NT2/D1 (cell line): ENCODE measurements at regions not wholly inside any gene's neighbourhood (a gene's known extent, or its start where the extent isn't known, plus 50 kb on each side); places are given as distances from the start of the nearest gene placed in this dataset.

Experiments
- DNase-seq: peaks from one replicate; pipeline ENCODE4 v3.0.0-alpha.2; 2011; ENCODE audit warnings: low read depth, low spot score
- H3K27me3 ChIP-seq: 2 replicates; pipeline ENCODE4 v1.6.0; 2011; ENCODE audit warnings: mild to moderate bottlenecking; ENCODE audit not compliant: insufficient read length, insufficient read depth
- H3K36me3 ChIP-seq: 2 replicates; pipeline ENCODE4 v1.6.1; 2011; ENCODE audit warnings: mild to moderate bottlenecking, low read length, mixed read lengths; ENCODE audit not compliant: insufficient read depth, insufficient read length
- H3K4me1 ChIP-seq: 2 replicates; pipeline ENCODE4 v1.5.1; 2011; ENCODE audit not compliant: insufficient read depth, insufficient read length
- H3K4me3 ChIP-seq: 2 replicates; pipeline ENCODE4 v1.5.1; 2011; ENCODE audit warnings: low read depth; ENCODE audit not compliant: insufficient read length
- H3K9ac ChIP-seq: 2 replicates; pipeline ENCODE4 v1.6.0; 2011; ENCODE audit warnings: low read depth; ENCODE audit not compliant: insufficient read length
- H3K9me3 ChIP-seq: 2 replicates; pipeline ENCODE4 v1.5.1; 2011; ENCODE audit warnings: mild to moderate bottlenecking, low read length; ENCODE audit not compliant: insufficient read depth
- SUZ12 ChIP-seq: IDR thresholded peaks from 2 replicates; pipeline ENCODE4 v1.6.1; 2011; ENCODE audit not compliant: insufficient read length, insufficient read depth; ENCODE audit errors: extremely low read depth
- YY1 ChIP-seq: IDR thresholded peaks from 2 replicates; pipeline ENCODE4 v1.6.1; 2011; ENCODE audit not compliant: insufficient read length, insufficient read depth
- ZNF274 ChIP-seq: IDR thresholded peaks from 2 replicates; pipeline ENCODE4 v1.6.1; 2011; ENCODE audit warnings: mild to moderate bottlenecking, low read depth, low read length

DNA sequence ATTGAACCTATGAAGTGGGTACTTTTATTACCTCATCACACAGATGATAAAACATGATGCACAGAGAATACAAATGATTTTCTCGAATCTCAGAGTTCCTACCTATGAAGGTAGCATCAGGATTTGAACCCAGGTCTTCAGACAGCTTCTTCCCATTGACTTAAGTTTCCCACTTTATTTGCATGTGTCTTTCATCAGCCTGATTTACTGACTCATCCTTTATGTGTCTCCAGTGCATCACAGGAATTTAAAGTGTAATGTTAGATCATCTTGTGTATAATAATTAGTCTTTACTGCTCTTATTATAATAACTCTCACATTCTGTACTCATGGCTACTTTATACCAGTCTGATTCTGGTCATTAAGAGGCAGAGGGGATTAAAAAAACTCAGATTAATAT, 449.4 kb upstream of the SUCLG2 start:
- TF ChIP-seq SUZ12 (no peak), YY1 (no peak), ZNF274 (no peak)
- Histone ChIP-seq H3K4me3 (no peak overlapping the region), H3K36me3 (no peaks in the 10 kb centered on the region), H3K27me3 (no peaks in the 10 kb centered on the region), H3K9ac (no peak overlapping the region), H3K9me3 (no peaks in the 10 kb centered on the region), H3K4me1 (no peaks in the 10 kb centered on the region)
- DNase-seq = no peak

DNA sequence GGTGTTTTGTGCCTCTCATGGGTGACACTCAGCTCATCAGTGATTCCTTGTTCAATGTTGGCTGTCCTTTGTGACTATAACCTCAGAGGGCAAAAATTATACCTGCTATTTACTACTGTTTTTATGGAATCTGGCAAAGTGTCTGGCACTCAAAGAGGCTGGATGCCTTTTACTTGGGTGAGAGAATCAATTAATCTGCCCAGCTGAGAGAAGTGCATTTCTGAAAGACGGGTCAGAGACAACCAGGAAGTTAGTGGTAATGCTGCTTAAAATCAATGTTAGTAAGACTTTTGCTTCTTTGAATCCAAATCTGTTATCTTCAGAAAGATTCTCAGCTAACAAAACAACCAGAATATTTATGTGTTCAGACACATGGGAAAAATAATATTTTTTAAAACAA, 436.2 kb upstream of the SUCLG2 start:
- Histone ChIP-seq H3K4me3 (no peak overlapping the region), H3K4me1 (no peaks in the 10 kb centered on the region), H3K36me3 (no peaks in the 10 kb centered on the region), H3K27me3 (no peaks in the 10 kb centered on the region), H3K9me3 (no peaks in the 10 kb centered on the region), H3K9ac (no peak overlapping the region)
- TF ChIP-seq SUZ12 (no peak), YY1 (no peak), ZNF274 (no peak)
- no peak for DNase-seq

GRCh38 chr3:68089572-68090011, 435.2 kb upstream of the SUCLG2 start:
- Histone ChIP-seq H3K27me3 (no peaks in the 10 kb centered on the region), H3K9ac (no peak overlapping the region), H3K4me1 (no peaks in the 10 kb centered on the region), H3K36me3 (no peaks in the 10 kb centered on the region), H3K9me3 (no peaks in the 10 kb centered on the region), H3K4me3 (no peak overlapping the region)
- TF ChIP-seq ZNF274 (no peak), SUZ12 (no peak)
- no peak for DNase-seq

DNA sequence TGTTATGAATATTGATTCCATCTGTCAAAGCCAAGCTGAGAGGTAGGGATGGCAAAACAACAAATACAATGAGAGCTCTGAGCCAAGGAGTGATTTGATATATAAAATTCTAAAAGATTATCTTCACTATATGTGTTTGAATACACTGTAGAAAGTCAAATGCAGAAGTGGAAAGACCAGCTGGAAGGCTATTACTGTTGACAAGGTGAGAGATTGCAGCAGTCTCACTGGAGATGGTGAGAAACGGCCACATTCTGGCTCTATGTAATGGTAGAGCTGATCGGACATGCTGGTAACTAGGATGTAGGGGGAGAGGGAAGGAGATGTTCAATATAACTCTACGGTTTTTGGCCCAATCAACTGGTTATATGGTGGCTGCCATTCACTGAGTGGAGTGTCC, 434.2 kb upstream of the SUCLG2 start:
- no peak for DNase-seq
- TF ChIP-seq ZNF274 (no peak), SUZ12 (no peak), YY1 (no peak)

DNA sequence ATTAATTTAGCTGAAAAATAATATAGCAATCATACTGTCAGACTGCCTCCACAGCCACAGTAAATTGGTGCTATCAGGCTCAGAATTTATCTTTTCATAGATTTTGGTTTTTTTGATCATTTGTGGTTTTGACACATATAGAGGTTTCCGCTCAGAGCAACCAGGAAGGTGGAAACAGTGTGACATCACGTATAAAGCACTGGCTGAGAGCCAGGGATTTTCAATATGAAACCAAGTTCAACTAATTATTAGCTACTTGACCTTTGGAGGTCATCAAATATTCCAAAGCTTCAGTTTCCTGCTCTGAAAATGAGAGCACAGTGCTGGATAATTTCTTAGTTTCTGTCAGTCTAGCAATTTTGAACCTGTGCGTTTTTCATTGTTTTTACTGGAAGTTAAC, 433.8 kb upstream of the SUCLG2 start:
- DNase-seq = no peak
- Histone ChIP-seq H3K27me3 (no peaks in the 10 kb centered on the region), H3K9ac (no peak overlapping the region), H3K36me3 (no peaks in the 10 kb centered on the region), H3K4me1 (no peaks in the 10 kb centered on the region), H3K9me3 (no peaks in the 10 kb centered on the region), H3K4me3 (no peak overlapping the region)
- TF ChIP-seq ZNF274 = no peak
- no peak for TF ChIP-seq YY1
- no peak for TF ChIP-seq SUZ12

More for the DNA sequence above, 434.2 kb upstream of the SUCLG2 start:
- no peak overlapping the region for H3K9ac ChIP-seq
- no peak overlapping the region for H3K4me3 ChIP-seq
- H3K27me3 ChIP-seq = no peaks in the 10 kb centered on the region
- no peaks in the 10 kb centered on the region for H3K9me3 ChIP-seq
- no peaks in the 10 kb centered on the region for H3K4me1 ChIP-seq
- no peaks in the 10 kb centered on the region for H3K36me3 ChIP-seq

GRCh38 chr3:68072062-68072461, 417.6 kb upstream of the SUCLG2 start:
- no peaks in the 10 kb centered on the region for H3K27me3 ChIP-seq
- no peak for TF ChIP-seq YY1
- no peak for TF ChIP-seq SUZ12
- TF ChIP-seq ZNF274 = no peak

DNA sequence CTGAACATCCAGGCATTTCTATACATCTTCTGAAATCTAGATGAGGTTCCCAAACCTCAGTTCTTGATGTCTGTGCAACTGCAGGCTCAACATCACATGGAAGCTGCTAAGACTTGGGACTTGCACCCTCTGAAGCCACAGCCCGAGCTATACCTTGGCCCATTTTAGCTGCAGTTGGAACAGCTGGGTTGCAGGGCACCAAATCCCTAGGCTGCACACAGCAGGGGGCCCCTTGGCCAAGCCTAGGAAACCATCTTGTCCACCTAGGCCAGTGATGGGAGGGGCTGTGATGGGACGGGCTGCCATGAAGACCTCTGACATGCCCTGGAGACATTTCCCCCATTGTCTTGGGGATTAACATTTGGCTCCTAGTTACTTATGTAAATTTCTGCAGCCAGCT, 415.8 kb upstream of the SUCLG2 start:
- H3K9ac ChIP-seq = no peak overlapping the region

More at GRCh38 chr3:68072062-68072461, 417.6 kb upstream of the SUCLG2 start:
- Histone ChIP-seq H3K4me3 (no peak overlapping the region), H3K9me3 (peaks cover 16% of the 10 kb centered on the region; the same call in 1 of the 2 replicates), H3K4me1 (no peaks in the 10 kb centered on the region), H3K36me3 (no peaks in the 10 kb centered on the region), H3K9ac (no peak overlapping the region)
- no peak for DNase-seq

More for the DNA sequence above, 415.8 kb upstream of the SUCLG2 start:
- Histone ChIP-seq H3K9me3 (peaks cover 16% of the 10 kb centered on the region; the same call in 1 of the 2 replicates), H3K4me1 (no peaks in the 10 kb centered on the region), H3K36me3 (no peaks in the 10 kb centered on the region), H3K27me3 (no peaks in the 10 kb centered on the region), H3K4me3 (no peak overlapping the region)
- DNase-seq = no peak
- no peak for TF ChIP-seq ZNF274
- no peak for TF ChIP-seq SUZ12
